ENCODE measurements at regions not wholly inside any gene's neighbourhood (a gene's known extent, or its start where the extent isn't known, plus 50 kb on each side); places are given as distances from the start of the nearest gene placed in this dataset.
A peak's percentile ranks its signal among the peaks of the same experiment; 100 is the strongest.

- Histone ChIP-seq H3K27ac (no peak overlapping the region), H3K4me3 (no peak overlapping the region), H3K9me3 (no peaks in the 10 kb centered on the region), H3K36me3 (no peaks in the 10 kb centered on the region), H3K27me3 (no peaks in the 10 kb centered on the region), H3K4me1 (no peaks in the 10 kb centered on the region)
- ATAC-seq (no peak), DNase-seq (no peak)
- in situ Hi-C loops (cut with MboI; ENCODE audit: low sequenced_read_pairs in 4 of 4) = no loop called here
- intact Hi-C loops (cut with DNase I; ENCODE audit: low total_unique reads) = no loop called here
- TF ChIP-seq POLR2A (IDR thresholded peaks at IDR 0.05) = no peak
Measured at GRCh38 chr10:78531088-78531487, 497.4 kb downstream of the RPS24 start.

- in situ Hi-C loops (cut with MboI; ENCODE audit: low sequenced_read_pairs in 4 of 4) = no loop called here
- TF ChIP-seq POLR2A (IDR thresholded peaks at IDR 0.05) (no peak), CTCF (IDR thresholded peaks at IDR 0.05 in 4 of 5, conservative IDR thresholded peaks at IDR 0.05 in 1 of 5) (no peak)
- no peak overlapping the region for H3K27ac ChIP-seq
- H3K4me3 ChIP-seq = no peak overlapping the region
- no peaks in the 10 kb centered on the region for H3K27me3 ChIP-seq
- no peak for ATAC-seq
- no peak for DNase-seq
- H3K36me3 ChIP-seq = no peaks in the 10 kb centered on the region
- H3K4me1 ChIP-seq = no peaks in the 10 kb centered on the region
- no peaks in the 10 kb centered on the region for H3K9me3 ChIP-seq
- intact Hi-C loops (cut with DNase I; ENCODE audit: low total_unique reads) = no loop called here
Measured at GRCh38 chr10:78532480-78533042, 498.9 kb downstream of the RPS24 start.

- Histone ChIP-seq H3K27me3 (no peaks in the 10 kb centered on the region), H3K27ac (no peak overlapping the region), H3K4me1 (no peaks in the 10 kb centered on the region), H3K36me3 (no peaks in the 10 kb centered on the region), H3K9me3 (no peaks in the 10 kb centered on the region), H3K4me3 (no peak overlapping the region)
- intact Hi-C loops (cut with DNase I; ENCODE audit: low total_unique reads) = no loop called here
- in situ Hi-C loops (cut with MboI; ENCODE audit: low sequenced_read_pairs in 4 of 4) = no loop called here
- TF ChIP-seq POLR2A (IDR thresholded peaks at IDR 0.05) = no peak
- DNase-seq = peak; percentile 19 to 43
- no peak for ATAC-seq
Measured at GRCh38 chr10:78533098-78533497, 499.4 kb downstream of the RPS24 start.

GRCh38 chr10:78533776-78534175 lies 500.1 kb downstream of the RPS24 start:
- DNase-seq (no peak), ATAC-seq (no peak)
- no peak overlapping the region for H3K4me3 ChIP-seq
- H3K9me3 ChIP-seq = no peaks in the 10 kb centered on the region
- no peaks in the 10 kb centered on the region for H3K27me3 ChIP-seq
- no peaks in the 10 kb centered on the region for H3K4me1 ChIP-seq
- TF ChIP-seq CTCF (IDR thresholded peaks at IDR 0.05 in 4 of 5, conservative IDR thresholded peaks at IDR 0.05 in 1 of 5) (no peak), POLR2A (IDR thresholded peaks at IDR 0.05) (no peak)
- H3K36me3 ChIP-seq = no peaks in the 10 kb centered on the region
- intact Hi-C loops (cut with DNase I; ENCODE audit: low total_unique reads) (no loop called here), in situ Hi-C loops (cut with MboI; ENCODE audit: low sequenced_read_pairs in 4 of 4) (no loop called here)
- no peak overlapping the region for H3K27ac ChIP-seq

GRCh38 chr10:78535716-78536218 lies 502.1 kb downstream of the RPS24 start:
- no peaks in the 10 kb centered on the region for H3K27me3 ChIP-seq
- DNase-seq = no peak
- intact Hi-C loops (cut with DNase I; ENCODE audit: low total_unique reads) (no loop called here), in situ Hi-C loops (cut with MboI; ENCODE audit: low sequenced_read_pairs in 4 of 4) (no loop called here)
- H3K36me3 ChIP-seq = no peaks in the 10 kb centered on the region
- H3K4me3 ChIP-seq = no peak overlapping the region
- no peaks in the 10 kb centered on the region for H3K9me3 ChIP-seq
- no peak for ATAC-seq
- H3K27ac ChIP-seq = no peak overlapping the region
- no peaks in the 10 kb centered on the region for H3K4me1 ChIP-seq
- TF ChIP-seq POLR2A (IDR thresholded peaks at IDR 0.05) (no peak), CTCF (IDR thresholded peaks at IDR 0.05 in 4 of 5, conservative IDR thresholded peaks at IDR 0.05 in 1 of 5) (no peak)

- Histone ChIP-seq H3K27me3 (no peaks in the 10 kb centered on the region), H3K36me3 (no peaks in the 10 kb centered on the region), H3K4me3 (no peak overlapping the region), H3K27ac (no peak overlapping the region), H3K4me1 (no peaks in the 10 kb centered on the region), H3K9me3 (no peaks in the 10 kb centered on the region)
- intact Hi-C loops (cut with DNase I; ENCODE audit: low total_unique reads) (no loop called here), in situ Hi-C loops (cut with MboI; ENCODE audit: low sequenced_read_pairs in 4 of 4) (no loop called here)
- TF ChIP-seq POLR2A (IDR thresholded peaks at IDR 0.05) (no peak), CTCF (IDR thresholded peaks at IDR 0.05 in 4 of 5, conservative IDR thresholded peaks at IDR 0.05 in 1 of 5) (no peak)
- DNase-seq = no peak
- ATAC-seq = no peak
Measured at GRCh38 chr10:78537018-78537417, 503.4 kb downstream of the RPS24 start.

All from gastrocnemius medialis (tissue), 4 donors.